ENCODE measurements at regions not wholly inside any gene's neighbourhood (a gene's known extent, or its start where the extent isn't known, plus 50 kb on each side); places are given as distances from the start of the nearest gene placed in this dataset.

DNA sequence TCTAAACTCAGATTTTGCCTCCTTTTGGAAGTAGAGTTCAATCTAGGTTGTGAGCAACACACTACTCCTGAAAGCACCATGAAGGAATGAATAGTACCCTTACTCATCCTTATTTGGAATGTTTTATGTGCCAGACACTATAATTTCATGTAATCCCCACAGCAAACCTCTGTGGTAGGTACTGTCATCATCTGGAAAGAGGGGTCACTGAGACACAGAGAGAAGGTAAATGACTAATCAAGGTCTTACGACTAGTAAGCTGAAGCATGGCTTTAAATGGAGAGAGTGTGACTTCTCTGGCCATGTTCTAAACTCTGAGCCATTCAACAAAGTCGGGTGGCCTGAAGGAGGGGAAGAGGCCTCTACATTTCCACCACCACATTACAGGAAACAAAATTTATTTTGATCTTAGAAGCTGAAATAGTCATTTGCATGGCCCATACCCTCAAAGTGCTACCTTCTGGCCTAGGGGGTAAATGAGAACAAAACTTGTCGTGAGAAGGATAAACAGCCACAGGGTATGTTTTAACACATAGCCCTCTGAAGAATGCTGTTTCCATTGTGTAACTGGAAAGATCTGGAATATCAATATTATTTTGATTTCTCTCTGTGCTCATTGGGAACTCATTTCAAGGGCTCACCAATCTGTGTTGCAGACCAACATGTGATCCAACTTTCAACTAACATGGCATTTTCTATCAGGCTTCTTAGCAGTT, 180.8 kb upstream of the RFC3 start:
- TF ChIP-seq, protein P1, sequence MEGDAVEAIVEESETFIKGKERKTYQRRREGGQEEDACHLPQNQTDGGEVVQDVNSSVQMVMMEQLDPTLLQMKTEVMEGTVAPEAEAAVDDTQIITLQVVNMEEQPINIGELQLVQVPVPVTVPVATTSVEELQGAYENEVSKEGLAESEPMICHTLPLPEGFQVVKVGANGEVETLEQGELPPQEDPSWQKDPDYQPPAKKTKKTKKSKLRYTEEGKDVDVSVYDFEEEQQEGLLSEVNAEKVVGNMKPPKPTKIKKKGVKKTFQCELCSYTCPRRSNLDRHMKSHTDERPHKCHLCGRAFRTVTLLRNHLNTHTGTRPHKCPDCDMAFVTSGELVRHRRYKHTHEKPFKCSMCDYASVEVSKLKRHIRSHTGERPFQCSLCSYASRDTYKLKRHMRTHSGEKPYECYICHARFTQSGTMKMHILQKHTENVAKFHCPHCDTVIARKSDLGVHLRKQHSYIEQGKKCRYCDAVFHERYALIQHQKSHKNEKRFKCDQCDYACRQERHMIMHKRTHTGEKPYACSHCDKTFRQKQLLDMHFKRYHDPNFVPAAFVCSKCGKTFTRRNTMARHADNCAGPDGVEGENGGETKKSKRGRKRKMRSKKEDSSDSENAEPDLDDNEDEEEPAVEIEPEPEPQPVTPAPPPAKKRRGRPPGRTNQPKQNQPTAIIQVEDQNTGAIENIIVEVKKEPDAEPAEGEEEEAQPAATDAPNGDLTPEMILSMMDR (conservative IDR thresholded peaks at IDR 0.05): no peak
- TF ChIP-seq ZFX (IDR thresholded peaks at IDR 0.05): no peak

Data from C4-2B (cell line).